Right forelimb (tissue), 1 donor: ENCODE measurements at regions not wholly inside any gene's neighbourhood (a gene's known extent, or its start where the extent isn't known, plus 50 kb on each side); places are given as distances from the start of the nearest gene placed in this dataset.
"Not testable (repeated sequence)": the region's sequence is repeated elsewhere in the genome, so short reads cannot be mapped to it uniquely, and the experiment has no call there.

Experiments used
- DNase-seq: peaks from one replicate; pipeline ENCODE4 v3.0.0-alpha.2; 2018

- DNase-seq, result no peak
These were observed 219.5 kb upstream of the KCND2 start for GRCh38 chr7:120053390-120053961.

GRCh38 chr7:120054376-120055100 is 218.4 kb upstream of the KCND2 start:
- no peak for DNase-seq

- DNase-seq, result no peak
These were observed 217.7 kb upstream of the KCND2 start for GRCh38 chr7:120055300-120055699.

- no peak for DNase-seq
These were observed 216.7 kb upstream of the KCND2 start for GRCh38 chr7:120056227-120056626.

- DNase-seq, result no peak
These were observed 213.3 kb upstream of the KCND2 start for GRCh38 chr7:120059641-120060040.

- no peak for DNase-seq
These were observed 212.7 kb upstream of the KCND2 start for GRCh38 chr7:120060281-120060680.

GRCh38 chr7:120060875-120061274 is 212.1 kb upstream of the KCND2 start:
- no peak for DNase-seq

GRCh38 chr7:120064565-120064964 is 208.4 kb upstream of the KCND2 start:
- DNase-seq, result no peak

GRCh38 chr7:120066898-120067297 is 206.1 kb upstream of the KCND2 start:
- not testable (repeated sequence) for DNase-seq

- no peak for DNase-seq
These were observed 202.8 kb upstream of the KCND2 start for GRCh38 chr7:120070201-120070600.

GRCh38 chr7:120077777-120078176 is 195.2 kb upstream of the KCND2 start:
- no peak for DNase-seq

- DNase-seq, result no peak
These were observed 194.0 kb upstream of the KCND2 start for GRCh38 chr7:120079022-120079421.

- DNase-seq, result no peak
These were observed 193.3 kb upstream of the KCND2 start for GRCh38 chr7:120079704-120080103.

GRCh38 chr7:120086468-120086867 is 186.5 kb upstream of the KCND2 start:
- DNase-seq, result not testable (repeated sequence)

- no peak for DNase-seq
These were observed 183.0 kb upstream of the KCND2 start for GRCh38 chr7:120089968-120090367.

GRCh38 chr7:120091807-120092206 is 181.2 kb upstream of the KCND2 start:
- no peak for DNase-seq

- DNase-seq, result no peak
These were observed 176.0 kb upstream of the KCND2 start for GRCh38 chr7:120097020-120097419.

- DNase-seq, result no peak
These were observed 175.2 kb upstream of the KCND2 start for GRCh38 chr7:120097774-120098173.

GRCh38 chr7:120108376-120108775 is 164.6 kb upstream of the KCND2 start:
- no peak for DNase-seq

- no peak for DNase-seq
These were observed 162.8 kb upstream of the KCND2 start for GRCh38 chr7:120110169-120110568.

GRCh38 chr7:120114626-120115025 is 158.3 kb upstream of the KCND2 start:
- no peak for DNase-seq

- DNase-seq, result no peak
These were observed 149.4 kb upstream of the KCND2 start for GRCh38 chr7:120123528-120123927.

- DNase-seq, result no peak
These were observed 141.7 kb upstream of the KCND2 start for GRCh38 chr7:120131096-120131839.

- DNase-seq, result no peak
These were observed 134.5 kb upstream of the KCND2 start for GRCh38 chr7:120138497-120138896.
